ENCODE measurements at regions not wholly inside any gene's neighbourhood (a gene's known extent, or its start where the extent isn't known, plus 50 kb on each side); places are given as distances from the start of the nearest gene placed in this dataset.

- Histone ChIP-seq H3K9me3 (replicated peaks in 1 of 3) (no peaks in the 10 kb centered on the region), H3K27ac (no peak overlapping the region), H3K4me3 (no peak overlapping the region), H3K27me3 (no peaks in the 10 kb centered on the region), H3K36me3 (replicated peaks in 1 of 2) (no peaks in the 10 kb centered on the region), H3K4me1 (replicated peaks in 1 of 2) (no peaks in the 10 kb centered on the region)
- TF ChIP-seq POLR2A (IDR thresholded peaks at IDR 0.05) (no peak), CTCF (IDR thresholded peaks at IDR 0.05) (no peak)
- intact Hi-C loops (cut with DNase I): no loop called here
- 50 to 100% (median 80%) methylated on average over 1 of the region's 1 CpG for WGBS, 4 donors
- no peak for DNase-seq
Observed at GRCh38 chr7:126202177-126202576, 1050.6 kb downstream of the GRM8 start.

GRCh38 chr7:126185959-126186580 lies 1066.7 kb downstream of the GRM8 start:
- intact Hi-C loops (cut with DNase I): no loop called here
- TF ChIP-seq POLR2A (IDR thresholded peaks at IDR 0.05): no peak
- TF ChIP-seq CTCF (IDR thresholded peaks at IDR 0.05): no peak
- Histone ChIP-seq H3K4me1 (replicated peaks in 1 of 2) (no peaks in the 10 kb centered on the region), H3K27me3 (no peaks in the 10 kb centered on the region), H3K36me3 (replicated peaks in 1 of 2) (no peaks in the 10 kb centered on the region), H3K4me3 (no peak overlapping the region), H3K27ac (no peak overlapping the region), H3K9me3 (replicated peaks in 1 of 3) (no peaks in the 10 kb centered on the region)
- peak in 1 of 7 donors; percentile 54 for DNase-seq
- 52 to 66% (median 59%) methylated on average over 4 to 7 of the region's 7 CpGs for whole genome bisulfite sequencing, 4 donors

GRCh38 chr7:126179916-126180315 lies 1072.8 kb downstream of the GRM8 start:
- H3K36me3 ChIP-seq (replicated peaks in 1 of 2): no peaks in the 10 kb centered on the region

GRCh38 chr7:126178865-126179264 lies 1073.9 kb downstream of the GRM8 start:
- intact Hi-C loops (cut with DNase I): no loop called here

More at GRCh38 chr7:126179916-126180315, 1072.8 kb downstream of the GRM8 start:
- Histone ChIP-seq H3K4me3 (no peak overlapping the region), H3K27ac (no peak overlapping the region), H3K27me3 (no peaks in the 10 kb centered on the region), H3K9me3 (replicated peaks in 1 of 3) (no peaks in the 10 kb centered on the region), H3K4me1 (replicated peaks in 1 of 2) (no peaks in the 10 kb centered on the region)
- no peak for DNase-seq
- no peak for TF ChIP-seq POLR2A (IDR thresholded peaks at IDR 0.05)
- TF ChIP-seq CTCF (IDR thresholded peaks at IDR 0.05): no peak
- intact Hi-C loops (cut with DNase I): no loop called here

More at GRCh38 chr7:126178865-126179264, 1073.9 kb downstream of the GRM8 start:
- H3K36me3 ChIP-seq (replicated peaks in 1 of 2): no peaks in the 10 kb centered on the region
- DNase-seq: no peak
- no peaks in the 10 kb centered on the region for H3K27me3 ChIP-seq
- no peak for TF ChIP-seq POLR2A (IDR thresholded peaks at IDR 0.05)
- TF ChIP-seq CTCF (IDR thresholded peaks at IDR 0.05): no peak
- no peak overlapping the region for H3K27ac ChIP-seq
- H3K4me3 ChIP-seq: no peak overlapping the region
- no peaks in the 10 kb centered on the region for H3K4me1 ChIP-seq (replicated peaks in 1 of 2)
- H3K9me3 ChIP-seq (replicated peaks in 1 of 3): no peaks in the 10 kb centered on the region

All from adrenal gland (tissue), 9 donors.